Small intestine (tissue), 7 donors: ENCODE measurements at regions not wholly inside any gene's neighbourhood (a gene's known extent, or its start where the extent isn't known, plus 50 kb on each side); places are given as distances from the start of the nearest gene placed in this dataset.
A peak's percentile ranks its signal among the peaks of the same experiment; 100 is the strongest.
"Not testable (repeated sequence)": the region's sequence is repeated elsewhere in the genome, so short reads cannot be mapped to it uniquely, and the experiment has no call there.

Source experiments
- DNase-seq, 2 donors: peaks; one replicate each; pipeline versions ENCODE4 v3.0.0 to v3.0.0-alpha.2; 2013
- FAIRE-seq: peaks from 2 replicates; lab custom pipeline; 2012; peaks lifted over from hg19 to GRCh38; lab: Jason Lieb, UNC
- H3K27ac ChIP-seq, 3 donors: one replicate each; pipeline ENCODE4 v1.5.1; 2013; ENCODE audit warnings: low read length in 2 of 3, mild to moderate bottlenecking in 2 of 3, control low read depth in 1 of 3, inconsistent platforms in 1 of 3, low read depth in 1 of 3, moderate library complexity in 1 of 3
- H3K27me3 ChIP-seq, 3 donors: one replicate each; pipeline ENCODE4 v1.6.1; 2013; ENCODE audit warnings: low read length in 3 of 3, inconsistent platforms in 1 of 3; ENCODE audit not compliant: control insufficient read depth in 3 of 3, insufficient read depth in 3 of 3
- H3K36me3 ChIP-seq, 3 donors: one replicate each; pipeline ENCODE4 v1.6.1; 2013; ENCODE audit warnings: low read length in 3 of 3, inconsistent platforms in 1 of 3, low read depth in 1 of 3, mild to moderate bottlenecking in 1 of 3, moderate library complexity in 1 of 3; ENCODE audit not compliant: control insufficient read depth in 3 of 3, insufficient read depth in 2 of 3
- H3K4me1 ChIP-seq, 3 donors: one replicate each; pipeline ENCODE4 v1.6.1; 2013; ENCODE audit warnings: low read length in 2 of 3, inconsistent platforms in 1 of 3, low read depth in 1 of 3, mild to moderate bottlenecking in 1 of 3, moderate library complexity in 1 of 3; ENCODE audit not compliant: control insufficient read depth in 3 of 3, insufficient read depth in 2 of 3
- H3K4me3 ChIP-seq, 3 donors: one replicate each; pipeline ENCODE4 v1.5.1; 2013; ENCODE audit warnings: low read length in 3 of 3, control low read depth in 1 of 3, inconsistent platforms in 1 of 3, low read depth in 1 of 3, mild to moderate bottlenecking in 1 of 3, moderate library complexity in 1 of 3
- H3K9me3 ChIP-seq, 2 donors: one replicate each; pipeline ENCODE4 v1.6.1; 2013; ENCODE audit warnings: low read depth in 1 of 2, low read length in 1 of 2; ENCODE audit not compliant: control insufficient read depth in 2 of 2, insufficient read depth in 1 of 2
- WGBS, 3 donors: extraction: QIAGEN DNeasy Blood & Tissue Kit; methylation state at CpG; one replicate each; pipeline ENCODE4 v1.1.7; 2013; 5-methylcytosine and 5-hydroxymethylcytosine counted together
- donor health status: healthy with polysubstance abuse.
- donor health status: control.
- donor health status: control.
- donor health status: Bipolar disorder and iron deficiency.
- donor health status: healthy.

- not testable (repeated sequence) for H3K36me3 ChIP-seq, DNase-seq, H3K27ac ChIP-seq, H3K4me3 ChIP-seq, H3K4me1 ChIP-seq, H3K9me3 ChIP-seq, H3K27me3 ChIP-seq, FAIRE-seq
- 90 to 92% (median 92%) methylated on average over 8 of the region's 8 CpGs for WGBS, 3 donors
These were observed 103.7 kb upstream of the CLINT1 start for GRCh38 chr5:157962686-157963085.

- FAIRE-seq (no peak), DNase-seq (no peak)
- peaks cover 0 to 2% of the 10 kb centered on the region in 2 donors for H3K9me3 ChIP-seq
- H3K4me3 ChIP-seq = no peak overlapping the region
- H3K4me1 ChIP-seq = no peaks in the 10 kb centered on the region
- no peaks in the 10 kb centered on the region for H3K27me3 ChIP-seq
- H3K36me3 ChIP-seq = no peaks in the 10 kb centered on the region
- H3K27ac ChIP-seq = no peak overlapping the region
- 48 to 61% (median 55%) methylated on average over 6 of the region's 6 CpGs for WGBS, 3 donors
These were observed 103.1 kb upstream of the CLINT1 start for GRCh38 chr5:157961896-157962590.

DNA sequence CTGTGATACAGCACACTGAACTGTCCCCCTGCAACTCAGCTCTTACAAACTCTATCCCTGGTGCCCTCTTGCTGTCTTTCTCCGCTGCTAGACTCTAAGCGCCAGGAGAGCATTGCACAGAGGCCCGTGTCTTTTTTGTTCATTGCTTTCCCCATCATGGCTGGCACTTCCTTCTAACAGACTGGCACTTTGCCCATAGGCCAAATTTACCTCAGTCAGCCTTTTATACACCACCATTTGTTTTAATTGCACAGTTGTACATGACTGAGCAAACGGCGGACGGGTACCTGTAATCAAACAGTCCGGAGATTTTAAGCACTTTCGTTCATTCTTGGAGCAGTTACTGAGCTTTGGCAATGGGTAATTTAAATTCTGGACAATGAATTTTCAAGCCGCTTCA is 102.2 kb upstream of the CLINT1 start:
- DNase-seq = no peak
- H3K4me1 ChIP-seq = no peaks in the 10 kb centered on the region
- no peak overlapping the region for H3K4me3 ChIP-seq
- no peak for FAIRE-seq
- WGBS, 3 donors = 71 to 73% (median 73%) methylated on average over 9 of the region's 9 CpGs
- H3K27ac ChIP-seq = no peak overlapping the region
- H3K9me3 ChIP-seq = peaks cover 0 to 2% of the 10 kb centered on the region in 2 donors
- H3K27me3 ChIP-seq = no peaks in the 10 kb centered on the region
- no peaks in the 10 kb centered on the region for H3K36me3 ChIP-seq

- H3K27me3 ChIP-seq = no peaks in the 10 kb centered on the region
- no peaks in the 10 kb centered on the region for H3K4me1 ChIP-seq
- no peak for FAIRE-seq
- no peak overlapping the region for H3K27ac ChIP-seq
- H3K9me3 ChIP-seq = peaks cover 0 to 2% of the 10 kb centered on the region in 2 donors
- DNase-seq = no peak
- H3K36me3 ChIP-seq = no peaks in the 10 kb centered on the region
- no peak overlapping the region for H3K4me3 ChIP-seq
These were observed 100.4 kb upstream of the CLINT1 start for GRCh38 chr5:157959370-157959769.

GRCh38 chr5:157956271-157956885 is 97.4 kb upstream of the CLINT1 start:
- Histone ChIP-seq H3K36me3 (no peaks in the 10 kb centered on the region), H3K9me3 (peaks cover 0 to 2% of the 10 kb centered on the region in 2 donors), H3K27me3 (no peaks in the 10 kb centered on the region), H3K4me3 (no peak overlapping the region), H3K4me1 (no peaks in the 10 kb centered on the region), H3K27ac (no peak overlapping the region)
- 55 to 69% (median 57%) methylated on average over 3 of the region's 3 CpGs for WGBS, 3 donors
- FAIRE-seq (no peak), DNase-seq (peak in 1 of 2 donors; percentile 32)

GRCh38 chr5:157955541-157956172 is 96.7 kb upstream of the CLINT1 start:
- no peaks in the 10 kb centered on the region for H3K36me3 ChIP-seq
- no peak overlapping the region for H3K4me3 ChIP-seq
- FAIRE-seq (no peak), DNase-seq (no peak)
- WGBS, 3 donors = 93 to 95% (median 94%) methylated on average over 6 of the region's 6 CpGs
- H3K27ac ChIP-seq = no peak overlapping the region
- peaks cover 0 to 2% of the 10 kb centered on the region in 2 donors for H3K9me3 ChIP-seq
- H3K4me1 ChIP-seq = no peaks in the 10 kb centered on the region
- no peaks in the 10 kb centered on the region for H3K27me3 ChIP-seq

DNA sequence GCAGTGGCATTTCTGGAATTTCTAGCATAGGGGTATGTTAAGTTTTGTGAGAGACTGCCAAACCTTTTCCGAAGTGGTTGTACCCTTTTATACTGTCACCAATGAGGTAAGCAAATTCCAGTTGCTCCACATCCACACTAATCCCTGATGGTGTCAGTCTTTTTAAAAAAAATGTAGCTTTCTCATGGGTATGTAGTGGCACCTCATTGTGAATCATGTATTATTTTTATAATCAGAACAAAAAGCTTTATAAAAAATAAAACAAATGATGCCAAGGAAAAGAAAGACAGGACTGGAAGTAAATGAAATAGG is 93.4 kb upstream of the CLINT1 start:
- Histone ChIP-seq H3K27me3 (no peaks in the 10 kb centered on the region), H3K36me3 (no peaks in the 10 kb centered on the region), H3K9me3 (no peaks in the 10 kb centered on the region), H3K4me3 (no peak overlapping the region), H3K4me1 (peaks cover 0 to 14% (median 0%) of the 10 kb centered on the region in 3 donors), H3K27ac (no peak overlapping the region)
- FAIRE-seq (no peak), DNase-seq (no peak)
- 91 to 96% (median 95%) methylated on average over 1 of the region's 1 CpG for WGBS, 3 donors

DNA sequence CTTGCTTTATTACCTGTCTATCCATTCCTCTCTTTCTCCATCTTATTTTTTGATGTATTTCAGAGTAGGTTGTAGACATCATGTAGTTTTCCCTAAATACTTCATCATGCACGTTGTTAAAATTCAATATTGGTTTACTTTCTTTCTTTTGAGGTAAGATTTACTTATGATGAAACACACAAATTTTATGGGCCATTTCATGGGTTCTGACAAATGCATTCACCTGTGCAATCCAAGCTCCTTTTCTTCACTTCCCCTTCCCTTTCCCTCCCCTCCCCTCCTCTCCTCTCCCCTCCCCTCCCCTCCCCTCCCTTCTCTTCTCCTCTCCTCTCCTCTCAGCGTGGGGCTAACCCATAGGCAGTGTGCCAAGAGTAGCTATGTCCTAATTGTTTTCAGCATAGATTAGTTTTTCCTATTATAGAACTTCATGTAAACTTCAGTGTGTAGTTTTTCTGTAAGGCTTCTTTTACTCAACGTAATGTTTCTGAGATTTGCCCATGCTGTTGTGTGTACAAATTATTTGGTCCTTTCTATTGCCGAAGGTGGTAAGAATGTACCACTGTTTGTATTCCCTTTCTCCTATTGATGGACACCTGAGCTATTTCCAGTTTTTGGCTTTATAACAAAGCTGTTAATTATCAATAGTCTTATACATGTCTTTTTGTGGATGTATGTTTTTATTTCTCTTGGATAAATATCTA is 92.9 kb upstream of the CLINT1 start:
- Histone ChIP-seq H3K4me1 (peaks cover 0 to 14% (median 0%) of the 10 kb centered on the region in 3 donors), H3K36me3 (no peaks in the 10 kb centered on the region), H3K27ac (no peak overlapping the region), H3K27me3 (no peaks in the 10 kb centered on the region), H3K9me3 (no peaks in the 10 kb centered on the region), H3K4me3 (no peak overlapping the region)
- 55 to 67% (median 65%) methylated on average over 4 of the region's 4 CpGs for WGBS, 3 donors
- no peak for FAIRE-seq
- no peak for DNase-seq
